HG02884 (cell line): ENCODE measurements at regions not wholly inside any gene's neighbourhood (a gene's known extent, or its start where the extent isn't known, plus 50 kb on each side); places are given as distances from the start of the nearest gene placed in this dataset.
"Not testable (repeated sequence)": the region's sequence is repeated elsewhere in the genome, so short reads cannot be mapped to it uniquely, and the experiment has no call there.

Experiments
- ATAC-seq: cut with Tn5 transposase; IDR thresholded peaks from one replicate; pipeline ENCODE4 v1.9.1; 2021; ENCODE audit warnings: mild to moderate bottlenecking, moderate library complexity; ENCODE audit not compliant: unreplicated experiment

GRCh38 chr14:21874946-21875345, 201.3 kb upstream of the OR4E1 start:
- ATAC-seq = no peak

GRCh38 chr14:21874167-21874566, 200.5 kb upstream of the OR4E1 start:
- ATAC-seq = no peak

- peak; percentile 86 for ATAC-seq
Observed at GRCh38 chr14:21868442-21869046, 194.9 kb upstream of the OR4E1 start.

GRCh38 chr14:21867541-21867940, 193.9 kb upstream of the OR4E1 start:
- no peak for ATAC-seq

GRCh38 chr14:21866479-21866878, 192.9 kb upstream of the OR4E1 start:
- no peak for ATAC-seq

- no peak for ATAC-seq
Observed at GRCh38 chr14:21863289-21863688, 189.7 kb upstream of the OR4E1 start.

GRCh38 chr14:21861153-21861552, 187.5 kb upstream of the OR4E1 start:
- ATAC-seq = no peak

GRCh38 chr14:21860172-21860571, 186.6 kb upstream of the OR4E1 start:
- no peak for ATAC-seq

GRCh38 chr14:21852775-21853174, 179.2 kb upstream of the OR4E1 start:
- ATAC-seq = no peak

GRCh38 chr14:21852061-21852664, 178.5 kb upstream of the OR4E1 start:
- no peak for ATAC-seq

GRCh38 chr14:21846902-21847301, 173.3 kb upstream of the OR4E1 start:
- not testable (repeated sequence) for ATAC-seq

GRCh38 chr14:21846227-21846885, 172.7 kb upstream of the OR4E1 start:
- ATAC-seq = no peak

GRCh38 chr14:21840765-21841164, 167.1 kb upstream of the OR4E1 start:
- no peak for ATAC-seq

GRCh38 chr14:21833836-21834235, 160.2 kb upstream of the OR4E1 start:
- ATAC-seq = no peak

- no peak for ATAC-seq
Observed at GRCh38 chr14:21825845-21826244, 152.2 kb upstream of the OR4E1 start.

- no peak for ATAC-seq
Observed at GRCh38 chr14:21825149-21825743, 151.6 kb upstream of the OR4E1 start.

- no peak for ATAC-seq
Observed at GRCh38 chr14:21822109-21822508, 148.5 kb upstream of the OR4E1 start.

GRCh38 chr14:21820631-21821030, 147.0 kb upstream of the OR4E1 start:
- ATAC-seq = no peak

- not testable (repeated sequence) for ATAC-seq
Observed at GRCh38 chr14:21819891-21820290, 146.3 kb upstream of the OR4E1 start.

GRCh38 chr14:21817010-21817409, 143.4 kb upstream of the OR4E1 start:
- not testable (repeated sequence) for ATAC-seq

- no peak for ATAC-seq
Observed at GRCh38 chr14:21807975-21808374, 134.4 kb upstream of the OR4E1 start.

GRCh38 chr14:21804981-21805380, 131.4 kb upstream of the OR4E1 start:
- no peak for ATAC-seq
